Gastrocnemius medialis (tissue), 4 donors: ENCODE measurements at regions not wholly inside any gene's neighbourhood (a gene's known extent, or its start where the extent isn't known, plus 50 kb on each side); places are given as distances from the start of the nearest gene placed in this dataset.

Experiments used
- POLR2A ChIP-seq, 2 donors: fragments of 450-650 bp; IDR thresholded peaks; one replicate each; pipeline ENCODE4 v1.6.1; 2017; ENCODE audit warnings: antibody characterized with exemption in 2 of 2, mild to moderate bottlenecking in 2 of 2, moderate library complexity in 2 of 2
- TF ChIP-seq, protein P1 (sequence below), 5 experiments: fragments of 450-650 bp in 3 of 5; fragments of 200-600 bp in 2 of 5; sonication (generic) in 2 of 5; IDR thresholded peaks in 4 of 5; conservative IDR thresholded peaks in 1 of 5; 1 replicate in 4 of 5; 2 replicates in 1 of 5; pipeline ENCODE4 v1.5.1; 2016 to 2019; ENCODE audit warnings: antibody characterized with exemption in 5 of 5, mild to moderate bottlenecking in 3 of 5, moderate library complexity in 3 of 5

DNA sequence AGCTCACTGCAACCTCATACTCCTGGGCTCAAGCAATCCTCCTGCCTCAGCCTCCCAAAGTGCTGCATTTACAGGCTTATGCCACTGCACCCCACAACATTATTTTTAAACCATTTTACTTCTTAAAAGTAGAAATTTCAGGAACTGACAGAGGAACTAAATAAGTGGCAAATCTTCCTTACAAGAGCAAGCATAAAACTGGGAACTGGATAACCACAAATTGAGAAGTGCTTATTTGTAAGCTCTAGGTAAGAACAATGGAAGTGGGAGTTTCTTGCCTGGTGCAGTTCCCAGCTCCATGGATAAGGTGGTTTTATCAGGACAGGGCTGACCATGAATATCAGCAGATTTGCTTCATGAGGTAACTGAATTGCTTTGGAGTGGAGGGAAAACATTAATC lies 655.2 kb downstream of the DIPK2A start:
- TF ChIP-seq, protein P1, sequence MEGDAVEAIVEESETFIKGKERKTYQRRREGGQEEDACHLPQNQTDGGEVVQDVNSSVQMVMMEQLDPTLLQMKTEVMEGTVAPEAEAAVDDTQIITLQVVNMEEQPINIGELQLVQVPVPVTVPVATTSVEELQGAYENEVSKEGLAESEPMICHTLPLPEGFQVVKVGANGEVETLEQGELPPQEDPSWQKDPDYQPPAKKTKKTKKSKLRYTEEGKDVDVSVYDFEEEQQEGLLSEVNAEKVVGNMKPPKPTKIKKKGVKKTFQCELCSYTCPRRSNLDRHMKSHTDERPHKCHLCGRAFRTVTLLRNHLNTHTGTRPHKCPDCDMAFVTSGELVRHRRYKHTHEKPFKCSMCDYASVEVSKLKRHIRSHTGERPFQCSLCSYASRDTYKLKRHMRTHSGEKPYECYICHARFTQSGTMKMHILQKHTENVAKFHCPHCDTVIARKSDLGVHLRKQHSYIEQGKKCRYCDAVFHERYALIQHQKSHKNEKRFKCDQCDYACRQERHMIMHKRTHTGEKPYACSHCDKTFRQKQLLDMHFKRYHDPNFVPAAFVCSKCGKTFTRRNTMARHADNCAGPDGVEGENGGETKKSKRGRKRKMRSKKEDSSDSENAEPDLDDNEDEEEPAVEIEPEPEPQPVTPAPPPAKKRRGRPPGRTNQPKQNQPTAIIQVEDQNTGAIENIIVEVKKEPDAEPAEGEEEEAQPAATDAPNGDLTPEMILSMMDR (IDR thresholded peaks at IDR 0.05 in 4 of 5, conservative IDR thresholded peaks at IDR 0.05 in 1 of 5), result no peak
- TF ChIP-seq POLR2A (IDR thresholded peaks at IDR 0.05), result no peak
